K562 (cell line): ENCODE measurements at regions not wholly inside any gene's neighbourhood (a gene's known extent, or its start where the extent isn't known, plus 50 kb on each side); places are given as distances from the start of the nearest gene placed in this dataset.

Source experiments
- ATAC-seq: fragments of 200-7000 bp; cut with Tn5 transposase; 3 replicates; pipeline ENCODE4 v1.9.1; 2020; ENCODE audit warnings: moderate library complexity
- BruUV-seq: library from RNA; stranded (reverse); fragments of 400-500 nt; replicated peaks from 2 replicates; lab custom pipeline; 2021; lab: Mats Ljungman, UMichigan
- CTCF ChIA-PET: fragments of 300-600 bp; formaldehyde crosslinking; extraction: SDS; loops from one replicate; lab custom pipeline; 2021; ENCODE audit warnings: low intra/inter-chr PET ratio; lab: Yijun Ruan, JAX
- POLR2A ChIA-PET: fragments of 300-600, 350-650 bp; sonication (Branson Sonifier 250); formaldehyde crosslinking; extraction: SDS; loops from one replicate; lab custom pipeline; 2021; ENCODE audit warnings: antibody characterized with exemption, inconsistent platforms; lab: Yijun Ruan, JAX
- DNase-seq, 4 experiments: peaks; one replicate each; pipeline versions ENCODE4 v3.0.0 to v3.0.0-alpha.2; 2011 to 2018; ENCODE audit warnings: low spot score in 3 of 4, mixed read lengths in 3 of 4; ENCODE audit errors: extremely low read depth in 1 of 4
- FAIRE-seq: peaks from 2 replicates; lab custom pipeline; 2011; peaks lifted over from hg19 to GRCh38; lab: Jason Lieb, UNC
- H2AFZ ChIP-seq: 2 replicates; pipeline ENCODE4 v1.6.0; 2011; ENCODE audit warnings: low read depth, low read length, control low read depth, inconsistent platforms
- H3K27ac ChIP-seq: fragments of 200-600 bp; 3 replicates; pipeline ENCODE4 v1.8.0; 2011; ENCODE audit warnings: low read depth, mild to moderate bottlenecking, control low read depth, inconsistent platforms, low read length, moderate library complexity, mixed read lengths; ENCODE audit errors: extremely low read depth
- H3K27me3 ChIP-seq, 2 experiments: fragments of 300-600 bp in 1 of 2; 2 replicates in 1 of 2; 3 replicates in 1 of 2; pipeline versions ENCODE4 v1.6.0 to v1.8.0; 2011; ENCODE audit warnings: inconsistent platforms in 2 of 2, low read length in 2 of 2, mild to moderate bottlenecking in 1 of 2, mixed read lengths in 1 of 2, moderate library complexity in 1 of 2; ENCODE audit not compliant: control insufficient read depth in 2 of 2, insufficient read depth in 2 of 2
- H3K36me3 ChIP-seq: fragments of 300-600 bp; 3 replicates; pipeline ENCODE4 v1.8.0; 2011; ENCODE audit warnings: mild to moderate bottlenecking, low read length, inconsistent platforms; ENCODE audit not compliant: control insufficient read depth, insufficient read depth
- H3K4me1 ChIP-seq, 2 experiments: fragments of 200-600 bp in 1 of 2; replicated peaks in 1 of 2; 2 replicates in 1 of 2; 3 replicates in 1 of 2; pipeline versions ENCODE4 v1.5.1 to v1.8.0; 2011; ENCODE audit warnings: inconsistent platforms in 2 of 2, low read length in 2 of 2, mild to moderate bottlenecking in 1 of 2, mixed read lengths in 1 of 2, moderate library complexity in 1 of 2; ENCODE audit not compliant: control insufficient read depth in 2 of 2, insufficient read depth in 2 of 2
- H3K4me2 ChIP-seq: 2 replicates; pipeline ENCODE4 v1.6.1; 2011; ENCODE audit warnings: low read length, control low read depth, inconsistent platforms, mixed read lengths; ENCODE audit not compliant: insufficient read depth
- H3K4me3 ChIP-seq: fragments of 200-600 bp; sonication (generic), shearing (Covaris generic); 2 replicates; pipeline ENCODE4 v1.5.1; 2016; ENCODE audit warnings: control low read depth, inconsistent platforms
- H3K79me2 ChIP-seq: fragments of 200-600 bp; 3 replicates; pipeline ENCODE4 v1.8.0; 2011; ENCODE audit warnings: low read length, inconsistent platforms; ENCODE audit not compliant: control insufficient read depth, insufficient read depth
- H3K9ac ChIP-seq, 2 experiments: 2 replicates each; pipeline versions ENCODE4 v1.6.0 to v1.6.1; 2011; ENCODE audit warnings: low read depth in 2 of 2, low read length in 2 of 2, control low read depth in 1 of 2, inconsistent platforms in 1 of 2, mild to moderate bottlenecking in 1 of 2, mixed read lengths in 1 of 2; ENCODE audit not compliant: insufficient read depth in 1 of 2
- H3K9me1 ChIP-seq: one replicate; pipeline ENCODE4 v1.6.0; 2011; ENCODE audit warnings: inconsistent platforms, mild to moderate bottlenecking, low read length, moderate library complexity; ENCODE audit not compliant: control insufficient read depth, insufficient read depth
- H3K9me3 ChIP-seq: replicated peaks from 2 replicates; pipeline ENCODE4 v1.5.1; 2011; ENCODE audit warnings: low read depth, low read length, inconsistent platforms; ENCODE audit not compliant: control insufficient read depth, insufficient read depth
- H4K20me1 ChIP-seq: replicated peaks from 2 replicates; pipeline ENCODE4 v1.6.1; 2011; ENCODE audit warnings: low read length, inconsistent platforms, mixed read lengths; ENCODE audit not compliant: control insufficient read depth, insufficient read depth
- C11orf30 ChIP-seq: fragments of 450-650 bp; IDR thresholded peaks from 2 replicates; pipeline ENCODE4 v1.6.1; 2016; ENCODE audit warnings: low read depth, mild to moderate bottlenecking
- CBX1 ChIP-seq: sonication (generic); IDR thresholded peaks from 2 replicates; pipeline ENCODE4 v1.6.1; 2016; ENCODE audit warnings: antibody characterized with exemption, low read depth, mild to moderate bottlenecking
- EHMT2 ChIP-seq: fragments of 450-650 bp; IDR thresholded peaks from 2 replicates; pipeline ENCODE4 v1.6.1; 2018; ENCODE audit warnings: antibody characterized with exemption
- ID3 ChIP-seq, 2 experiments: fragments of 250-450 bp in 1 of 2; fragments of 450-650 bp in 1 of 2; sonication (Bioruptor Pico) in 1 of 2; IDR thresholded peaks; 2 replicates each; pipeline versions ENCODE4 v1.6.1 to v1.8.0; 2016 to 2021; ENCODE audit warnings: mild to moderate bottlenecking in 2 of 2, moderate library complexity in 2 of 2, missing compliant biosample characterization in 1 of 2, missing genetic modification characterization in 1 of 2
- MYC ChIP-seq, 2 experiments: fragments of 250-450 bp in 1 of 2; sonication (Bioruptor Pico) in 1 of 2; IDR thresholded peaks; 2 replicates each; pipeline versions ENCODE4 v1.5.1 to v1.6.1; 2012 to 2021; ENCODE audit warnings: low read depth in 2 of 2, borderline replicate concordance in 1 of 2, improper control_type of control experiment in 1 of 2, low read length in 1 of 2, mild to moderate bottlenecking in 1 of 2, moderate library complexity in 1 of 2
- POLR3A ChIP-seq: IDR thresholded peaks from 2 replicates; pipeline ENCODE4 v1.6.1; 2011; ENCODE audit warnings: borderline replicate concordance, mild to moderate bottlenecking, moderate library complexity; ENCODE audit not compliant: insufficient read length, insufficient read depth; ENCODE audit errors: extremely low read depth
- SMAD1 ChIP-seq: fragments of 150-350 bp; IDR thresholded peaks from 2 replicates; pipeline ENCODE4 v1.6.1; 2014; ENCODE audit warnings: low read length, low read depth; ENCODE audit not compliant: partially characterized antibody
- STAT5B ChIP-seq: fragments of 250-450 bp; sonication (Bioruptor Pico); IDR thresholded peaks from 2 replicates; pipeline ENCODE4 v1.8.0; 2021; ENCODE audit warnings: mild to moderate bottlenecking, inconsistent platforms
- ZBTB8A ChIP-seq: fragments of 450-650 bp; IDR thresholded peaks from 2 replicates; pipeline ENCODE4 v1.6.1; 2018; ENCODE audit warnings: mild to moderate bottlenecking, moderate library complexity; ENCODE audit not compliant: partially characterized antibody
- ZFX ChIP-seq: sonication (generic); formaldehyde crosslinking; IDR thresholded peaks from 2 replicates; pipeline ENCODE4 v1.8.0; 2022; ENCODE audit warnings: mild to moderate bottlenecking, missing genetic modification reagents, moderate library complexity
- WGBS: fragments of 100-300 bp; shearing (Covaris generic); methylation state at CpG from one replicate; pipeline ENCODE4 v1.1.6; 2016; ENCODE audit warnings: low coverage, mixed read lengths; ENCODE audit not compliant: insufficient coverage; ENCODE audit errors: missing lambda C conversion rate; 5-methylcytosine and 5-hydroxymethylcytosine counted together
- in situ Hi-C: fragments of 300-500 bp; cut with MboI; formaldehyde crosslinking; loops from 4 replicates; pipeline ENCODE4 v1.15.0; 2018; ENCODE audit warnings: inconsistent platforms, mixed read lengths
- intact Hi-C: fragments of 100-400 bp; cut with micrococcal nuclease; formaldehyde crosslinking; loops from 2 replicates; pipeline ENCODE4 v1.14.2; 2022
- TF ChIP-seq, protein P1 (sequence below): fragments of 450-650 bp; IDR thresholded peaks from 2 replicates; pipeline ENCODE4 v1.6.1; 2016
- TF ChIP-seq, protein P2 (sequence below): fragments of 450-650 bp; IDR thresholded peaks from one replicate; pipeline ENCODE4 v1.6.1; 2018; ENCODE audit warnings: mild to moderate bottlenecking, moderate library complexity; ENCODE audit not compliant: partially characterized antibody

DNA sequence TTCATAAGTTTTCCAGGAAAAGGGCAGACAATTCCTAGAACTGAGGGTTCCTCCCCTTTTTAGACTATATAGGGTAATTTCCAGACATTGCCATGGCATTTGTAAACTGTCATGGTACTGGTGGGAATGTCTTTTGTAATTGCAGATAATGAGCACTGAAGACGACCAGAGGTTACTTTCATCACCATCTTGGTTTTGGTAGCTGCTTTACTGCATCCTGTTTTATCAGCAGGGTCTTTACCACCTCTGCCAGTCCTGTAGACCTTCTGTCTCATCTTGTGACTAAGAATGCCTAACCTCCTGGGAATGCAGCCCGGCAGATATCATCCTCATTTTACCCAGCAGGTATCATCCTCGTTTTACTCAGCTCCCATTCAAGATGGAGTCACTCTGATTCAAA is 583.9 kb upstream of the KLHL29 start:
- DNase-seq = no peak
- no peak for ATAC-seq
- no peaks in the 10 kb centered on the region for H3K9me3 ChIP-seq
- WGBS = 0% methylated on average over 3 of the region's 3 CpGs
- no peak overlapping the region for H3K4me3 ChIP-seq
- H3K9me1 ChIP-seq = no peaks in the 10 kb centered on the region
- in situ Hi-C loops (no loop called here), intact Hi-C loops (no loop called here)
- H3K27ac ChIP-seq = no peak overlapping the region
- ChIA-PET POLR2A (no interaction called here), CTCF (no interaction called here)
- no peaks in the 10 kb centered on the region for H4K20me1 ChIP-seq
- no peak overlapping the region for H2AFZ ChIP-seq
- BruUV-seq = no TSS peak
- no peaks in the 10 kb centered on the region for H3K79me2 ChIP-seq
- H3K4me2 ChIP-seq = no peak overlapping the region
- no peak for TF ChIP-seq POLR3A
- TF ChIP-seq, protein P1, sequence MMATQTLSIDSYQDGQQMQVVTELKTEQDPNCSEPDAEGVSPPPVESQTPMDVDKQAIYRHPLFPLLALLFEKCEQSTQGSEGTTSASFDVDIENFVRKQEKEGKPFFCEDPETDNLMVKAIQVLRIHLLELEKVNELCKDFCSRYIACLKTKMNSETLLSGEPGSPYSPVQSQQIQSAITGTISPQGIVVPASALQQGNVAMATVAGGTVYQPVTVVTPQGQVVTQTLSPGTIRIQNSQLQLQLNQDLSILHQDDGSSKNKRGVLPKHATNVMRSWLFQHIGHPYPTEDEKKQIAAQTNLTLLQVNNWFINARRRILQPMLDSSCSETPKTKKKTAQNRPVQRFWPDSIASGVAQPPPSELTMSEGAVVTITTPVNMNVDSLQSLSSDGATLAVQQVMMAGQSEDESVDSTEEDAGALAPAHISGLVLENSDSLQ = no peak
- no peak for TF ChIP-seq CBX1
- no peak for TF ChIP-seq C11orf30
- H3K9ac ChIP-seq = no peak overlapping the region
- H3K27me3 ChIP-seq = no peaks in the 10 kb centered on the region
- H3K4me1 ChIP-seq = no peaks in the 10 kb centered on the region
- H3K36me3 ChIP-seq = no peaks in the 10 kb centered on the region
- no peak for FAIRE-seq

DNA sequence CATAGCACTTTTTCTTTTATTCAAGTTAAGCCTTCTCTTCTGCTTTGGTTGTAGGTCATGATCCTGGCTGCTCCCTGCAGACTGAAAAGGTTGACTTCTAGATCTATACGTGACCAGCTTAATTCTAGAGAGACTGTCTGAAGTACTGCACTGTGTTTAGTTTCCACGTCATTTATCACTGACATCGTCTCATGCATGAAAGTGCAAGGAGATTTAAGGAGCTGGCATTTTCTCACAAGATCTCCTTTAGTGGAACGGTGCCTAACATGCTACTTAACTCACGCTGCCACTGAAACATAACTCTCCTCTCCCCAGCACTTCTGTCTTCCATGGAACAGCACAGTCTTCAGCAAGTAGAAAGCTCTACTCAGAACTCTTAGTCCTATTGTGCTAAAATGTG is 583.0 kb upstream of the KLHL29 start:
- ChIA-PET POLR2A (no interaction called here), CTCF (no interaction called here)
- Histone ChIP-seq H3K4me1 (no peaks in the 10 kb centered on the region), H3K27ac (no peak overlapping the region), H3K27me3 (no peaks in the 10 kb centered on the region), H3K9me1 (no peaks in the 10 kb centered on the region), H2AFZ (no peak overlapping the region), H3K9ac (no peak overlapping the region), H4K20me1 (no peaks in the 10 kb centered on the region), H3K36me3 (no peaks in the 10 kb centered on the region), H3K79me2 (no peaks in the 10 kb centered on the region), H3K4me2 (no peak overlapping the region), H3K4me3 (no peak overlapping the region), H3K9me3 (no peaks in the 10 kb centered on the region)
- WGBS = 1% methylated on average over 5 of the region's 5 CpGs
- in situ Hi-C loops = no loop called here
- FAIRE-seq (no peak), DNase-seq (no peak), ATAC-seq (no peak)
- intact Hi-C loops = no loop called here
- no TSS peak for BruUV-seq
- TF ChIP-seq ID3 (CRISPR knock-in tag; IDR thresholded peaks at IDR 0.05) (no peak), ID3 (tag; IDR thresholded peaks at IDR 0.05) (no peak), ZBTB8A (no peak), ZFX (CRISPR knock-in tag) (no peak), MYC (IDR thresholded peaks at IDR 0.05; ENCODE audit: low read depth, low read length) (no peak), MYC (CRISPR knock-in tag; IDR thresholded peaks at IDR 0.05; ENCODE audit: borderline replicate concordance, low read depth) (no peak), STAT5B (CRISPR knock-in tag) (no peak), SMAD1 (no peak), EHMT2 (no peak)
- TF ChIP-seq, protein P2, sequence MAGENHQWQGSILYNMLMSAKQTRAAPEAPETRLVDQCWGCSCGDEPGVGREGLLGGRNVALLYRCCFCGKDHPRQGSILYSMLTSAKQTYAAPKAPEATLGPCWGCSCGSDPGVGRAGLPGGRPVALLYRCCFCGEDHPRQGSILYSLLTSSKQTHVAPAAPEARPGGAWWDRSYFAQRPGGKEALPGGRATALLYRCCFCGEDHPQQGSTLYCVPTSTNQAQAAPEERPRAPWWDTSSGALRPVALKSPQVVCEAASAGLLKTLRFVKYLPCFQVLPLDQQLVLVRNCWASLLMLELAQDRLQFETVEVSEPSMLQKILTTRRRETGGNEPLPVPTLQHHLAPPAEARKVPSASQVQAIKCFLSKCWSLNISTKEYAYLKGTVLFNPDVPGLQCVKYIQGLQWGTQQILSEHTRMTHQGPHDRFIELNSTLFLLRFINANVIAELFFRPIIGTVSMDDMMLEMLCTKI = no peak
